ENCODE measurements at regions not wholly inside any gene's neighbourhood (a gene's known extent, or its start where the extent isn't known, plus 50 kb on each side); places are given as distances from the start of the nearest gene placed in this dataset.

GRCh38 chr10:118838364-118838763, 83.6 kb upstream of the CACUL1 start:
- Histone ChIP-seq H3K4me3 (no peak overlapping the region), H3K36me3 (no peaks in the 10 kb centered on the region), H3K4me1 (no peaks in the 10 kb centered on the region), H3K27ac (no peak overlapping the region), H3K9me3 (no peaks in the 10 kb centered on the region), H3K27me3 (no peaks in the 10 kb centered on the region)
- TF ChIP-seq EP300 (IDR thresholded peaks at IDR 0.05) (no peak), POLR2AphosphoS5 (IDR thresholded peaks at IDR 0.05) (no peak), CTCF (IDR thresholded peaks at IDR 0.05) (no peak), POLR2A (IDR thresholded peaks at IDR 0.05) (no peak)
- ATAC-seq = no peak
- WGBS, 2 donors (ENCODE audit: low coverage in 1 of 2) = 86 to 91% methylated on average over 4 of the region's 4 CpGs

- Histone ChIP-seq H3K36me3 (no peaks in the 10 kb centered on the region), H3K27me3 (no peaks in the 10 kb centered on the region), H3K27ac (no peak overlapping the region), H3K4me3 (no peak overlapping the region), H3K9me3 (no peaks in the 10 kb centered on the region), H3K4me1 (no peaks in the 10 kb centered on the region)
- TF ChIP-seq EP300 (IDR thresholded peaks at IDR 0.05) (no peak), CTCF (IDR thresholded peaks at IDR 0.05) (no peak), POLR2A (IDR thresholded peaks at IDR 0.05) (no peak), POLR2AphosphoS5 (IDR thresholded peaks at IDR 0.05) (no peak)
- no peak for ATAC-seq
- 90 to 92% methylated on average over 2 of the region's 3 CpGs for WGBS, 2 donors (ENCODE audit: low coverage in 1 of 2)
These were observed 84.6 kb upstream of the CACUL1 start for GRCh38 chr10:118839348-118839747.

GRCh38 chr10:118840071-118840775, 85.5 kb upstream of the CACUL1 start:
- Histone ChIP-seq H3K9me3 (no peaks in the 10 kb centered on the region), H3K4me1 (no peaks in the 10 kb centered on the region), H3K27me3 (no peaks in the 10 kb centered on the region), H3K4me3 (no peak overlapping the region), H3K27ac (no peak overlapping the region), H3K36me3 (no peaks in the 10 kb centered on the region)
- no peak for ATAC-seq
- WGBS, 2 donors (ENCODE audit: low coverage in 1 of 2) = 58 to 86% methylated on average over 6 to 7 of the region's 12 CpGs
- TF ChIP-seq POLR2A (IDR thresholded peaks at IDR 0.05) (no peak), CTCF (IDR thresholded peaks at IDR 0.05) (no peak), EP300 (IDR thresholded peaks at IDR 0.05) (no peak), POLR2AphosphoS5 (IDR thresholded peaks at IDR 0.05) (no peak)

GRCh38 chr10:118840776-118841468, 86.2 kb upstream of the CACUL1 start:
- TF ChIP-seq POLR2A (IDR thresholded peaks at IDR 0.05) = no peak
- TF ChIP-seq EP300 (IDR thresholded peaks at IDR 0.05) = no peak
- no peak for TF ChIP-seq POLR2AphosphoS5 (IDR thresholded peaks at IDR 0.05)
- 93 to 100% methylated on average over 2 of the region's 11 CpGs for WGBS, 2 donors (ENCODE audit: low coverage in 1 of 2)
- ATAC-seq = no peak
- no peak overlapping the region for H3K27ac ChIP-seq
- H3K36me3 ChIP-seq = no peaks in the 10 kb centered on the region
- H3K27me3 ChIP-seq = no peaks in the 10 kb centered on the region
- H3K4me3 ChIP-seq = no peak overlapping the region
- H3K9me3 ChIP-seq = no peaks in the 10 kb centered on the region
- H3K4me1 ChIP-seq = no peaks in the 10 kb centered on the region

- Histone ChIP-seq H3K9me3 (no peaks in the 10 kb centered on the region), H3K4me3 (no peak overlapping the region), H3K36me3 (no peaks in the 10 kb centered on the region), H3K27ac (no peak overlapping the region), H3K4me1 (no peaks in the 10 kb centered on the region), H3K27me3 (no peaks in the 10 kb centered on the region)
- WGBS, 2 donors (ENCODE audit: low coverage in 1 of 2) = 80 to 100% methylated on average over 1 to 2 of the region's 17 CpGs
- ATAC-seq = no peak
- TF ChIP-seq EP300 (IDR thresholded peaks at IDR 0.05) = no peak
- TF ChIP-seq CTCF (IDR thresholded peaks at IDR 0.05) = no peak
- TF ChIP-seq POLR2A (IDR thresholded peaks at IDR 0.05) = no peak
- TF ChIP-seq POLR2AphosphoS5 (IDR thresholded peaks at IDR 0.05) = no peak
These were observed 87.3 kb upstream of the CACUL1 start for GRCh38 chr10:118841881-118842605.

All from gastroesophageal sphincter (tissue), 4 donors.